ENCODE measurements at regions not wholly inside any gene's neighbourhood (a gene's known extent, or its start where the extent isn't known, plus 50 kb on each side); places are given as distances from the start of the nearest gene placed in this dataset.
"Not testable (repeated sequence)": the region's sequence is repeated elsewhere in the genome, so short reads cannot be mapped to it uniquely, and the experiment has no call there.

DNA sequence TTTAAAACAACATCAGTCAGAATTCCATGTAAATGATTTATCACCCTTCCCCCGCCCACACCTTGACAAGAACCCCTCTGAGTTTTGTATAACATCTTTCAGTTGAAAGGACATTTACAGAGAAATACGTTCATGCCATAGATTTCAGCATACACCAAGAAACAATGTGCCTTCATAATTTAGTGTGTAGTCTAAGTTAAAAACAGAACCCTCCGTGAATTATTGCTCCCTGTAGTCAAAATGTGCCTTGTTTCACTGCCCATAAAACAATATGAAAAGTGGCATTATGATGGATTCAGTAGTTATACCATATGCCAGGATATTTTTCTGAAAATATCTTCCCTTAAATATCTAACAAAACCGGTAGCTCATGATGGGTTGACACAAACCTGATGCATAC, 953.9 kb downstream of the GBE1 start:
- Histone ChIP-seq H3K27ac (no peak overlapping the region), H3K4me3 (no peak overlapping the region)

DNA sequence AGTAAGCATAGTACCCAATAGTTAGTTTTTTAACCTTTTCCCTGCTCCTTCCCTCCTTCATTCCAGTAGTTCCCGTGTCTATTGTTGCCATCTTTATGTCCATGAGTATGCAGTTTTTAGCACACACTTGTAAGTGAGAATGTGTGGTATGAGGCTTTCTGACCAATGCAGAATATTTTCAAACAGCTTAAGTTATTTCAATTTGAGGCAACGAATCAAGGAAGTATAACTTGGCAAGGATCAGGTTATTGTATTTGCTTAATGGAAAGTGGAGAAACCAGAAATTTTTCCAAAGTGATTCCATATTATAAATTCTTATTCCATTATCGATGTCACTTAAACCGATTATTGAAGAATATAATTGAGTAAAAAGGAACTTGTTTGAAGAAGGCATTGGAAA, 954.8 kb downstream of the GBE1 start:
- Histone ChIP-seq H3K4me3 (no peak overlapping the region), H3K27ac (no peak overlapping the region)

DNA sequence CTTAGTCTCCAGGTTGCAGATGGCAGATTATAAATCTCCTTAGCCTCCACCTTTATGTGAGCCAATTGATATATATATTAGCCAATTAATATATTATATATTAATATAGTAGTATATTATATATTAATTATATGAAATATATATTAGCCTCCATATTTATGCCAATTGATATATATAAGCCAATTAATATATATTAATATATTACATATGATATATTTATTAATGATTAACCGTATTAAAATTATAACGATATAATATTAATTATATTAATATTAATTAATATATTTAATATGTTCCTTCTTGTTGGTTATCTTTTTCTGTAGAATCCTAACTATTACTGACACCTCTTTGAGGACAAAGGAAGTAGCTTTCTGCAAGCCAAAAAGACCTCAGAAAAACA, 972.5 kb downstream of the GBE1 start:
- H3K4me3 ChIP-seq, result no peak overlapping the region
- H3K27ac ChIP-seq, result no peak overlapping the region

DNA sequence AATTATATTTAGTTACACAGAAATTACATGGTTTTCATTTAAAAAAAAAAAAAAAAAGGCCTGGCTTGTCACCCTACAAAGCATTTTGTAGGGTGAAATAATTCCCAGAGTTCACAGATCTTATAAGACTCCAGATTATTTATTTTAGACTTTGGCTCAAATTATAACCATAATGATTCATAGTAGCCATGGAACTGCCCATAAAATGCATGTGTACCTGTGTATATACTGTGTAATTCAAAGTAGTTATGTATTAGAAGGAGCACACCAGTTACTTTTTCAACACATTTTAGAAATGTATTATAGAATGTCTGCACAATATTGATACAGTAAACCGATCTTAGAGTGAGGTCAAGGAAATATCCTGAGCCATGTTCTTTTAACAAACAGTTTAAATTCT, 975.6 kb downstream of the GBE1 start:
- no peak overlapping the region for H3K27ac ChIP-seq
- H3K4me3 ChIP-seq, result no peak overlapping the region

DNA sequence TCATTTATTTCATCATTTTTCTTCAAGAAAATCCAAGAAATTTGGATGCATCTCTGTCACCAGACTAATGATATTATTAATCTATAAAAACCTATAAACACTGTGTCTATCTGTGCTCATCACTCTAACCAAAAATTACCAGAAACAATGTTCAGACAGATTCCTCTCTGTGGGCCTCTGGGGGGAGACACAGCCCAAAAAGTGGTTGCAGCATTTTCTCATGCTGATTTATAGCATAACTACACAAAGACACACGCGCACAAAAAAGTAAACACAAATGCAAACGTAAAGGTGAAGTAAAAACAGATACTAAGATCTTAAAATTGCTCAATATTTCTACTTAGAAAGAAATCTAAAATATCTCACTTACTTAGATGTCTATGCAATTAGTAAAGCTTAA, 976.0 kb downstream of the GBE1 start:
- no peak overlapping the region for H3K27ac ChIP-seq
- no peak overlapping the region for H3K4me3 ChIP-seq

DNA sequence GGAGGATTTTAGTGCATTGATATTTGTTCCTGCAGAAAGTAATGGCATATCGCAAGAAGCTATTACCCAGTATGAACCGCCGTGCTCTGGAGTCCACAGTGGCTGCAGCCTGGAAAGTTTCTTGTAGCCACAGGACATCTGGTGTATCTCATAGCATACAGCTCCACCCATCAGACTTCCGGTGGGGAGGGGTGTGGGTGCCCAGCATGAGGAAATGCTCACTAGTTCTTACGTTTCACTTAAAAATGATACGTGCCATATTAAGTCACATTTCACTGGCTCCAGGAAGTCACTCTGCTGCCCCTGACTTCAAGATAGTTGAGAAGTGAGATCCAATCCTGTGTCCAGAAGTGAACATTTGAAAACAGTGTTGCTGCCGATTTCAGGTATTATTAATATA, 990.4 kb downstream of the GBE1 start:
- Histone ChIP-seq H3K27ac (no peak overlapping the region), H3K4me3 (peak overlapping the region in 1 of 7 experiments; percentile 19)

DNA sequence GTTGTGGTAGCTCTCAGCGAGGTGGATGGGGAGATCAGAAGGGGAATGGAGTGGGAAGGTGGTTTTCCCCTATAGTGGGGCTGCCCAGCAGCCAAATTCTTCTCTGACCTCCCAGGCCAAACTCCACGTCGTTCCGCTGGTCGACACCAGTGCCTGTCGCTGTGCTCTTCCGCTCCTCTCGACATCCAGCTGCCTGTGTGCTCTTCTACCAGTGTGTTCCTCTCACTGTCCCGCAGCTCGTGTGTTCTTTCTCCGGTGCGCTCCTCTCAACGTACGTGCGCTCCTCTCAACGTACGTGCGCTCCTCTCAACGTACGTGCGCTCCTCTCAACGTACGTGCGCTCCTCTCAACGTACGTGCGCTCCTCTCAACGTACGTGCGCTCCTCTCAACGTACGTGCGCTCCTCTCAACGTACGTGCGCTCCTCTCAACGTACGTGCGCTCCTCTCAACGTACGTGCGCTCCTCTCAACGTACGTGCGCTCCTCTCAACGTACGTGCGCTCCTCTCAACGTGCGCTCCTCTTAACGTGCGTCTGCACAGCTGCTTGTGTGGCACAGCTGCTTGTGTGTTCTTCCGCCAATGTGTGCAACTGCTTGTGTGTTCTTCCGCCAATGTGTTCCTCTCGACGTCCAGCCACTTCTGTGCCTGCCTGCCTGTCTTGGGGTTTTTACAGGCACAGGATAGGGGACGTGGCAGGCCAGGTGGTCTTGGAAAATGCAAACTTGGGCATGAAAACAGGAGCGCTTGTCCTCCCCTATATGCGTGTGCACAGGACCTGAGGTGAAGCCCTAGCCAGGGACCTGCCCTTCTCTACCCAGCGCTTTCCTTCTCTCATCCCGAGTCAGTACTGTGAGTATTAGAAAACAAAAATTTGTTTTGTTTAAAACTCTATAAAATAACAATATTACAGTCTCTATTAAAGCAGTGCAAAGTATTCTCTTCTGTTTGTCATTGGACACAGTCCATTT, 991.1 kb downstream of the GBE1 start:
- peak overlapping the region in 1 of 7 experiments; percentile 21 for H3K4me3 ChIP-seq
- no peak overlapping the region for H3K27ac ChIP-seq

DNA sequence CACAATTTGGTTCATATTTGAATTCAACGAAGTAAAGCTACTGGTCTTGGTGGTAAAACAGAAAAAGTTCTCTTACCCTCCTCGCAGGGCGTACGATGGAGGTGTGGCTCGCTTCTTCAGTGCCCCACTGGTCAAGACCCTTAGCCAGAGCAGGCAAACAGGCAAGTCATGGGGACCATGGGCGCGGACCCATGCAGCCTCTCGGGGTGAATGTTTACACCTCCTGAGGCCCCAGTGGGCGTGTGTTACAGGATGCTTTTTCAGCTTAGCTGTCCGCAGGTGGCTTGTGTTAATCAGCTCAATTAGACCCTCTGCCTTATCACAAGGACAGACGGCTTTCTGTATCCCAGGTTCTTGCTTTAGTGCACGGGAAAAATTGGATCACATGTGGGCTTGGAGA, 991.8 kb downstream of the GBE1 start:
- H3K27ac ChIP-seq, result no peak overlapping the region
- peak overlapping the region in 1 of 7 experiments; percentile 21 for H3K4me3 ChIP-seq

DNA sequence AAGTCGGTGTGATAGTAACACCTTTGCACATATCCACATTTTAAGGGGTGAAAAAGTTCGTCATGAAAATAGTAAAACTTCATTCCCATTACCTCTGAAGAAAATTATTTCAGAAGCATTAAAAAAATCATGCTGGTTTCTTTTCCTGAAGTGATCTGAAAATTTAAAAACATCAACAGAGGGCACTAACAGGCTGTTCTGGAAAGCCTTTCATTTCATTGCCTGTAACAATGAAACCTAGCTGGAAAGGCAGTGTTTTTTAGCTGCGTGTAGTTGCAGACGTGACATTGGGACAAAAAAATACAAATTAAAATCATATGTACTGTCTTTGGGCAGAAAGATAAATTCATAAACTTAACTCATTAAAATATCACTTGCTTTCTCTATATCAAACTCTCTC, 993.8 kb downstream of the GBE1 start:
- Histone ChIP-seq H3K27ac (no peak overlapping the region), H3K4me3 (no peak overlapping the region)

DNA sequence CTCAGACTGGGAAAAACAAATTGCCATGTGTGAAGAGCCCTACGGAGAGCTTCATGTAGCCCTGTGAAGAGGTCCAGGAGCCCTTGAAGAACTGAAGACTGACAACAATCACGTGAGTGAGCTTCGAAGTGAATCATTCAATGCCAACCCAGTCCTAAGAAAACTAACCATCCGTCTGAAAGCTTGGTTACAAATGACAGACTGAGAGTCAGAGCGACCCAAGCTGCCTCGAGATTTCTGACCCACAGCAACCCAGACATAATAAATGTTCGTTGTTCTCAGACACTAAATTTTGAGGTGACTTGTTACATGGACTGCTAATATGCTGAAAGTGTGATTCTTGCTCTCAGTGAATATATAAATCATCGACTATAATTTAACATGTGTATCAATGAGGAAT, 987.2 kb upstream of the ROBO1 start:
- no peak overlapping the region for H3K4me3 ChIP-seq
- H3K27ac ChIP-seq, result no peak overlapping the region

DNA sequence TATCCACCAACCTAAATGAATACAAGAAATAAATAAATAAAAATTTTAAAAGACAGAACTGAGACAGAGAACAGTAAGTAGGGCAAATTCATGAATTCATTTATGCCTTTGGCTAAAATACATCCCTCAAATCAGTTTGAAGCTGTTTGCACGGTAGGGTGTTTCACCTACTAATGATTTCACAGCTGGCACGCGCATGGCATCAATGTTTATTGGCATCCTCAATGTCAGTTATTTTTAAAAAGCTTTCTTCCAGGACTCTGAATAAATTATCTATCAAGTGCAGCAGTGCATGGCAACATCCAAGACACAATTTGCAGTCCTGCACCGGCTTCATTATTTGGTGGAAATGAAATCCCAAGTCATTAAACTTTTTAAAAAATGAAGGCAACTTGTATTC, 985.2 kb upstream of the ROBO1 start:
- no peak overlapping the region for H3K4me3 ChIP-seq
- no peak overlapping the region for H3K27ac ChIP-seq

DNA sequence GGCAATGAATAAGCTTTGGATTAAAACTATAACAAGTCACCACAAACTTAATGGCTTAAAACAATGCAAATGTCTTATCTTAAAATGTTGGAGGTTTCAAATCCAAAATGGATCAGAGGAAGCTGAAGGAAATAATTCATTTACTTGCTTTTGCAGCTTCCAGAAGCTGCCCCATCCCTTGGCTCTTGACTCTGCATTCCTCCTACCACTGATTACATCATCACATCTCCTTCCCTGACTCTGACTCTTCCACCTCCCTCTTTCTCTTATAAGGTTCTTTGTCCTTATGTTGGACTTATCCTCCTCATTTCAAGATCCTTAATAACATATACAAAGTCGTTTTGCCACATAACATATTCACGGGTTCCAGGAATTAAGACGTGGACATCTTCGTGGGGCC, 982.8 kb upstream of the ROBO1 start:
- Histone ChIP-seq H3K27ac (no peak overlapping the region), H3K4me3 (no peak overlapping the region)

DNA sequence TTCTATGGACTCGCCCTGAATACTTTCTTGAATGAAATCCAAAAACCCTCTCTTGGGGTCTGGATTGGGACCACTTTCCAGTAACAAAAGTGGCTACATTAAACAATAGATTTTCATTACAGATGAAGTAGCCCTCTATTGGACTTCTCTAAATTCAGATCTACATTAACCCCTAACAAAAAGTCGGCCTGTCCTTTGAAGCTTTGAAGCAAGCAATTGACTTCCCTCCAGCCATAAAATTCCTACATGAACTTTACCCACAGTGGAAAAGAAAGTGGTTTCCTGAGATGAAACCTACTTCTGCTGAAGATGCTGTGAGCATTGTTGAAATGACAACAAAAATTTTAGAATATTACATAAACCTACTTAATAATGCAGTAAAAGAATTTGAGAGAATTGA, 967.1 kb upstream of the ROBO1 start:
- Histone ChIP-seq H3K27ac (no peak overlapping the region), H3K4me3 (no peak overlapping the region)

DNA sequence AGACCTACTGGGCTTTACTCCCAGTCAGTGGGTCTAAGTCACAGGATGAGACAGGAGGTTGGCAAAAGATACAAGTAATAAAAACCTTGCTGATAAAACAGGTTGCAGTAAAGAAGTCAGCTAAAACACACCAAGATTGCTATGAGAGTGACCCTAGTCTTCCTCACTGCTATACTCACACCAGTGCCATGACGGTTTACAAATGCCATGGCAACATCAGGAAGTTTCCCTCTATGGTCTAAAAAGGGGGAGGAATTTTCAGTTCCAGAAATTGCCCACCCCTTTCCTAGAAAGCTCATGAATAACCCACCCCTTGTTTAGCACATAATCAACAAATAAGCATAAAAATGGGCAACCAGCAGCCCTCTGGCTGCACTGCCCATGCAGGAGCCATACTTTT, 966.7 kb upstream of the ROBO1 start:
- Histone ChIP-seq H3K27ac (no peak overlapping the region), H3K4me3 (no peak overlapping the region)

DNA sequence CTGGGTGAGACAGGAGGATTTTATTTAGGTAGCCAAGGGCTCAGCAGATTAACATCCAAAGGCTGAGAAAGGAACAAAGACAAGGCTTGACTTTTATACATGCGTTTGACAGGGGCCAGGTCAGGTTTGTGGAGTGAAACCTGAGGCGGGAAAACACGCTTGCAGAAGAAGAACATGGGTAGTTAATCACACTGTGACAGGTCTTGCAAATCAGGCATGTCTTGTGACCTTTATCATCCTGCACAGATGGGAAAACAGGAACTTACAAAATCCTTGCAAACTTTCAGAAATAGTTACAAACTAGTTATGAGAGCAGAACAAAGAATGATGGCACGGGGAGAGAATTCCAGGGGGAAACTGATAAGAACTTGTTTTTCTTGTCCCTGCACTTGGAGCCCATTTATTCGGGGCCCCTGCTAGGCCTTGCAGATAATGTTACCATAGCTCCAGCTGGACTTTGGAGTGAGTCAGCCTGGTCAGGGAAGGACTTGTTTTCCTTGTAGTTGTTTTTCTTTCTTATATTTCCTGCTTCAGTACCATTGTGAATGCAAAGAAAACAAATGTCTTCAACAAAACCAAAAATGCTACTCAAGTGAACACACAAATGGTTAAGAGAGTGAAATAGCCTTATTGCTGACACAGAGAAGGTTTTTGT, 965.9 kb upstream of the ROBO1 start:
- no peak overlapping the region for H3K4me3 ChIP-seq
- no peak overlapping the region for H3K27ac ChIP-seq

DNA sequence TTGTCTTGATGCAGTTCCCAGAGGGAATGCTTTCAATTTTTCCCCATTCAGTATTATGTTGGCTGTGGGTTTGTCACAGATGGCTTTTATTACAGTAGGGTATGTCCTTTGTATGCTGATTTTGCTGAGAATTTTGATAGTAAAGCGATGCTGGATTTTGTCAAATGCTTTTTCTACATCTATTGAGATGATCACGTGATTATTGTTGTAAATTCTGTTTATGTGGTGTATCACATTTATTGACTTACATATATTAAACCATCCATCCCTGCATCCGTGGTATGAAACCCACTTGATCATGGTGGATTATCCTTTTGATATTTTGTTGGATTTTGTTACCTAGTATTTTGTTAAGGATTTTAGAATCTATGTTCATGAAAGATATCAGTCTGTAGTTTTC, 959.8 kb upstream of the ROBO1 start:
- not testable (repeated sequence) for H3K4me3 ChIP-seq, H3K27ac ChIP-seq

DNA sequence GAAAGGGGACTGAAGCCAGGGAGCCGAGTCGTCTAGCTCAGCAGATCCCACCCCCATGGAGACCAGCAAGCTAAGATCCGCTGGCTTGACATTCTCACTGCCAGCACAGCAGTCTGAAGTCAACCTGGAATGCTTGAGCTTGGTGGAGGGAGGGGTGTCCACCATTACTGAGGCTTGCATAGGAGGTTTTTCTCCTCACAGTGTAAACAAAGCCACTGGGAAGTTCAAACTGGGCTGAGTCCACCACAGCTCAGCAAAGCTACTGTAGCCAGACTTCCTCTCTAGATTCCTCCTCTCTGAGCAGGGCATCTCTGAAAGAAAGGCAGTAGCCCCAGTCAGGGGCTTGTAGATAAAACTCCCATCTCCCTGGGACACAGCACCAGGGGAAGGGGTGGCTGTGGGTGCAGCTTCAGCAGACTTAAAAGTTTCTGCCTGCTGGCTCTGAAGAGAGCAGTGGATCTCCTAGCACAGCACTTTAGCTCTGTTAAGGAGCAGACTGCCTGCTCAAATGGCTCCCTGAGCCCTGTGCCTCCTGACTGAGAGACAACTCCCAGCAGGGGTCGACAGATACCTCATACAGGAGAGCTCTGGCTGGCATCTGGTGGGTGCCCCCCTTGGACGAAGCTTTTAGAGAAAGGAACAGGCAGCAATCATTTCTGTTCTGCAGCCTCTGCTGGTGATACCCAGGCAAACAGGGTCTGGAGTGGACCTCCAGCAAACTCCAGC, 942.0 kb upstream of the ROBO1 start:
- not testable (repeated sequence) for H3K4me3 ChIP-seq, H3K27ac ChIP-seq

DNA sequence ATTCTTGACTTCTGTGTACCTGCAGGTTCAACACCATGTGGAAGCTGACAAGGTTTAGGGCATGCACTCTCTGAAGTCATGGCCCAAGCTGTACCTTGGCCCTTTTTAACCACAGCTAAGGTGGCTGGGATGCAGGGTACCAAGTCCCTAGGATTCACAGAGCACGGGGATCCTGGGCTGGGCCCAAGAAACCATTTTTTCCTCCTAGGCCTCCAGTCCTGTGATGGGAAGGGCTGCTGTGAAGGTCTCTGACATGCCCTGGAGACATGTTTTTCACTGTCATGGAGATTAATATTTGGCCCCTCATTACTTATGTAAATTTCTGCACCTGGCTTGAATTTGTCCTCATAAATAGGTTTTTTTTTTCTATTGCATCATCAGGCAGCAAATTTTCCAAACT, 937.5 kb upstream of the ROBO1 start:
- Histone ChIP-seq H3K4me3 (no peak overlapping the region), H3K27ac (no peak overlapping the region)

DNA sequence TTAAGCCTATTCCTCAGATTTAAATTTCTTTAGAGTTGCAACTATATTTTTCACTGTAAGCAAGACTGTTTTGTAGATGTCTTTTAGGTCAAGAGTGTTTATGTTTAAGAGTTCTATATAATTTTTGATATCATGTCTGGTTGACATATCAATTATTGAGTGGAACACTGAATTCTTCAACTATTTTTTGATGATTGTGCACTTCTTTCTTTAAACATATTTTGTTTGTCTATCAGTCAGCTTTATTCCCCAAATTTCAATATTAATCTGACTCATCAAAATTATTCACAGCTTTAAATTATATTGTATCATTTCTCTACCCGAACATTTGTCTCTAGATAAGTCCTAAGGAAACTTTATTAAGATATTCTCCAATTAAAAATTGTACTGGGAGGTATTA, 933.6 kb upstream of the ROBO1 start:
- H3K4me3 ChIP-seq, result no peak overlapping the region
- no peak overlapping the region for H3K27ac ChIP-seq

DNA sequence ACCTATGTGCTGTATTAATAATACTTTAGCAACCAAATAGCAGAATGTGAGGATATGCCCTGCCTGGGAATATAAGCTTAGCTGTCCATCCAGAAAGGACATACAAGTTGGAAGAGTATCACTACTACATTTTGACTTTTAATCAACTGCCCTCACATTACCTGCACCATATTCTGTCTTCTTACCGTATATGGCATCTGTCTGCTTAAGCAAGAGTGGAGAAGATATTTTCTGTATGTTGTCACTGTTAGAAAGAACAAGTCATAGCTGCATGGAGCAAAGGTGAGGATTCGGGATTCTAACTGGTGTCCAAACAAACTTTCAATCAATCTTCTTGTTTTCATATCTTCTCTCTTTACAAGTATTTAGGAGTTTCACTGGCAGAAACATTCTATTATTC, 929.5 kb upstream of the ROBO1 start:
- Histone ChIP-seq H3K4me3 (no peak overlapping the region), H3K27ac (no peak overlapping the region)

DNA sequence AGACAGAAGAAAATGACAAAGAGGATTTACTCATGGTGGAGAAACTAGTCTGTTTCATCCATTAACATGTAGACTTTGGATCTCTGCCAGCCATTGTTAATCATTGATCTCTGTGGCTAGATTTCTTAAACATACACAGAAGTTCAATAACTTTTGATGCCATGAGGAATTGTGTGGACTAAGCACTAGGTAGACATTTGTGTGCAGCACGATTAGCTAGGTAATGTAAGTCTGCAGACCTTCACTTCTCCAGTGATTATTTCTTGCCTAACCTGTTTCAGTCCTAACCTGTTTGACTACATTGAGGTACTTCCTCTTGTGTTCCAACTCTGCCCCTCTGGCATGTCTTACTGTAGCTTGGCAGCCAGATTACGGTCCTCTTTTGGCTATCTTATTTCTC, 928.5 kb upstream of the ROBO1 start:
- Histone ChIP-seq H3K4me3 (no peak overlapping the region), H3K27ac (no peak overlapping the region)

Measured in skin epidermis (tissue), 12 donors.